HG02981 (cell line): ENCODE measurements at regions not wholly inside any gene's neighbourhood (a gene's known extent, or its start where the extent isn't known, plus 50 kb on each side); places are given as distances from the start of the nearest gene placed in this dataset.

Source experiments
- ATAC-seq: cut with Tn5 transposase; IDR thresholded peaks from one replicate; pipeline ENCODE4 v1.9.1; 2021; ENCODE audit warnings: mild to moderate bottlenecking, moderate library complexity; ENCODE audit not compliant: unreplicated experiment

GRCh38 chr20:60718743-60719480 is 533.1 kb upstream of the CDH4 start:
- ATAC-seq = no peak

DNA sequence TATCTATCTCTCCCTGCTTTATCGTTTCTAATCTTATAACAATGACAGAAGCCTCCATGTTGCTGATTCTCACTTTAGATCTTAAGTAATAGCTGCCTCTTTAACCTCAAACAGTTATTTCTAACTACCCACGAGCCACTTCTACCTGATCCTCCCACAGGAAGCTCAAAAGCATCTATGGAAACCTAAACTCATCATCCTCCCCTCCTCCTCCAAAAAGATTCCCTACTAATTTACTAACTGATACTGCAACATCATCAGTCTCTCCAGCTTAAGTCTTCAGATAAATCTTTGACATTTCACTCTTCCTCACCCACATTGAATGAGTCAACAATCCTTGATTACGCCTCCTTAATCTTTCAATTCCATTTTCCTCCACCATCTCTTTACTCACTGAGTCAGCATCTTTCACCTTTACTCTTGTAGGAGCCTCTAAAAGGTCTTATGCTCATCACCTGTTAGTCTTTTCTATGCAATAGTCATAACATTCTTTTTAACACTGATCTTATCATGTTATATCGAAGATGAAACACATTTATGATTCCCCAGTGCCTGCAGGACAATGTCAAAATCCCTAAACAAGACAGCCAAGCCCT is 526.7 kb upstream of the CDH4 start:
- no peak for ATAC-seq

- ATAC-seq = no peak
These were observed 524.6 kb upstream of the CDH4 start for GRCh38 chr20:60727425-60727824.

- ATAC-seq = no peak
These were observed 523.4 kb upstream of the CDH4 start for GRCh38 chr20:60728705-60729104.

- ATAC-seq = no peak
These were observed 522.7 kb upstream of the CDH4 start for GRCh38 chr20:60729135-60729900.

DNA sequence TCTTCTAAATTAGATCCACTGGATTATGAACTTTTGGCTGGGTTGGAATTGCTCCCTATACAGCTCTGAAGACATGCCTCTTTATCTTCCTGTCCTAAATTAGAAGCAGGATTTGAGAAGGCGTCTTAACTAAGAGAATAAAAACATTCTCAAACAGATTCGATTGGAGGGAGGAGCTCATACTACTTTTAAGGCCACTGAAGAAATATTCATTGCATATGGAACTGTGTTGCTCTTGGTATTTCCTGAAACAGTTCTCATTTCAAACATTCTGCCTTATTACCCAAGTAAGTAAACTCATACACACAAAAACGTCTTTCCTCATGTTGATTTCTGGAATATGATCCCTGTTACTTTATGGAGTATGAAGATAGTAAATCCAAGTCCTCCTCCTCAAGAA is 519.7 kb upstream of the CDH4 start:
- no peak for ATAC-seq

DNA sequence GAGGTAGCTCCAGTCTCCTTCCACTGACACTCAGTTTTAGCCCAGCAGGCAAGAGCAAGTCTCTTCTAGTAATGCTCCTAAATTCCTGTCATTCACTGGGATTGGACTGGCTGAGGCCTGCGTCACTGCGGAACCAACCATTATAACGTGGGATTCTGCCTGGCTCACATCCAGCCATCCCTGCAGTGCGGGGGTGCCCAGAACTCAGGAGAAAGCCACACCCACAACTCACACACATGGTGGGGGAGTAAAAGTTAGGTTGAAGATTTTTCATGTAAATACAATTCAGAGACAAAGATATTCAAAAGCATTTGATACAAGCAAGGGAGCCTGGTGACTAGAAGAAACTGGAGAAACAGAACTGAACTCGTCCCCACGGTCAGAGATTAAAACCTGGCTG is 504.0 kb upstream of the CDH4 start:
- ATAC-seq = no peak

DNA sequence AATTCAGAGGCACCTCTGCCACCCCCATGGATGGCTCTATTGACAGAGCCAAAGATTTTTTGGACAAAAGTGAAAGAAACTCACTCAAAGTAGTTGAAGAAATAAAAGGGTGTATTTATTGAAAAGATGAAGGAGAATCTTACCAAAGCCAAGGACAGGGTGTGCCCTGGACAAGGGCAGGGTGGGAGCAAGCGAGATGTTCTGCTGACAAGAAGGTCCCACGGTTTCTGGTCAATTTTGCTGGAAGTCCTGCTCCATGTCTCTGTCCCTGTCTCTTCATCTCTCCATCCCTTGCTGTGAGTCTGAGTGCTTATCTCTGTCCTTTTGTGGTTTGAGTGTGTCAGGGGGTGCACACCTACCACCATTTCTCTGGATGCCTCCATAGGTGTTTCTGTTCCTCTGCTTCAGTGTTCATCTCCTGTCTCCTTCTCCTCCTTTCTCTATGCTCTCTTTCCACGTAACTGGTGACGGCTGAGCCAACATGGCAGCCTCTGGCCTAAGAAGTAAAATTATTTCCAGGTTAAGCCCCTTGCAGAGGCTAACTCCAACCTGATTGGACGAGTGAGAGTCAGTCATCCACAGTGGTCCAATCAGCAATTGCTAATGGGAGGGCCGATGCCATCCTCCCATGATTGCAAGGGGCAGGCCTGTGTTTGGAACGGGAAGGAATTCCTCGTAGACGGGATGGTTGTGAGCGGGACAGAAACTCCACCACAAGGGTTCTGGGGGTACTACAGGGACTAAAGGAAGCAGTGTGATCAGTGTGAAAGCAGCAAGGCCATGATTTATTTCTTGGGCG is 502.1 kb upstream of the CDH4 start:
- no peak for ATAC-seq

DNA sequence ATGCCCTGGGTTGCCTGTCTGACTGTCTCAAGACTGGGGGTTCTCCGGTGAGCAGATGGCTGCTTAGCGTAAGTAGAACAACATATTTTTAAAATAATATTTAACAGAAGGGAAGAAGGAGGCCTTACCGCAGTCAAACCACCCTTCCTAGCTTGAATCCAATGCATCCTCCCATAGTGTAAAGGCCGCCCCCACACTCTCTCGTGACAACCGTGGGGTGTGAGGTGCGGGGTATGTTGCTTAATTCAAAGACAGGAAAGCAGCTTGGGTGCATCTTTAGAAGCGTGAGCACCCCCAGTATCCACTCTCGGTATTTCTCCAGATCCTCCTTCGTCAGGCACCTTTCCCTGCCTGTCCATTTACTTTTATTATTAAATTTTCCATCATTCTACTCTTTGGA is 501.2 kb upstream of the CDH4 start:
- no peak for ATAC-seq

- ATAC-seq = no peak
These were observed 500.2 kb upstream of the CDH4 start for GRCh38 chr20:60751826-60752225.

- ATAC-seq = no peak
These were observed 499.2 kb upstream of the CDH4 start for GRCh38 chr20:60752741-60753420.

- ATAC-seq = no peak
These were observed 497.2 kb upstream of the CDH4 start for GRCh38 chr20:60754856-60755255.

DNA sequence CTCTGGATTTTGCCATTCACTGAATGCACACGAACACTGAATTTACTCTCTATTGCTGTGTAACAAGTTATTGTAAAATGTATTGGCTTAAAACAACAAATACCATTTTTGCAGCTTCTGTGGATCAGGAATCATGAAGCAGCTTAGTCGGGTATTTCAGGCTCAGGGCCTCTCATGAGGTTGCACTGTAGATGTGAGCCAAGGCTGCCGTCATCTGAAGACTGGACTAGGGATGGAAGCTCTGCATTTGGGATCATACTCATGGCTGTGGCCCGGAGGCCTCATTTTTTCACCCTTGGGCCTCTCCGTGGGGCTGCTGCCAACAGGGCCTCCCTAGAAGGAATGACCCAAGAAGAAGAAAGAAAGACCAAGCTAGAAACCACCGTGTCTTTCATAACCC is 492.4 kb upstream of the CDH4 start:
- ATAC-seq = no peak

DNA sequence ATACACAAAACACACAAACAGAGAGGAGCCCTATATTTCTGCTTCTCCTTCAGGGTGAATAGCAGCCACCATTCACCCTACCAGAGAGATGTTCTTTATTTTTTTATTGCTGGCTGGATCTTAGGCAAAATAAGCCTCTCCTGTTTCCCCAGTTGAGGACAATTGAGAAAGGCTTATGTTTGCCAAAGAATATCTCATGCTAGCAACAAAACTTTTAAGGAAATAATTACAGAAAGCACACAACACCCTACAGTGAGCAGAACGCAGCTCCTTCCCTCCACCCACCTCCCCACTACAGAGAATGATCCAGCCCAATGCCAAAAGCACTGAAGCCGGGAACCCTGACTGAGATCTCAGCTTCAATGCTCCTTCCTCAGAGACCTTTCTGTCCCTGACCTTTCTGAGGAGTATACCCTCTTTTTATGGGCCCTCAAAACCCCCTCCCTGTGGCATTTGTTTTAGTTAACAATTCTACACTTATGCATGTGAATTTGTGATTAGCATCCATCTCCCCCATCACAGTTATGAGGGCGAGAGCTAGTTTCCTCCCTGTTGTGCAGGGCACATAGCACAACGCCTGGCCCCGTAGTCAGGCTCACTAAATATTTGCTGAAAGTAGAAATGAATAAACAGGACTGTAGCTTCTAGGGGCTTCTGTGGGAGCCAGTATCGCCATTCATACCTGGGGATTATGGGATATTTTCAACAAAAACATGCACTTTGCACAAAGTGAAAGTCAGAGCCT is 491.6 kb upstream of the CDH4 start:
- ATAC-seq = no peak

DNA sequence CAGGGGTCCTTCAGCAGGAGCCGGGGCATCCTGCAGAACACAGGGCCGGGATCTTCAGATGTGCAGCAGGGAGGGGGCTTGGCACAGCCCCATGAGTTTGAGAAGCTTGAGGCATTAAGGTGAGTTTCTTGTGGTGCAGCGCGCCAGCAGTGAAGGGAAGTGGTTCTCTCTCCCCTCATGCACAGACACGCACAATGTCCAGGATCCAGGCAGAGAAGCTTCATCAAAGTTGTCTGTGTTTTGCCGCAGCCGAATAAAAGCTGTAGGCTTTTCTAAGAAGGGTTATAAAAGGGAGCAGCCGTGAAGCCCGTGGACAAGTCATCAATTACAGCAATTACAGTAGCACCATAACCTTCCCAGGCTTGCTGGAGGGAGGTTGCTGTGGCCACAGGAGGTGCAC is 491.0 kb upstream of the CDH4 start:
- no peak for ATAC-seq

- no peak for ATAC-seq
These were observed 489.7 kb upstream of the CDH4 start for GRCh38 chr20:60762386-60762785.

GRCh38 chr20:60764328-60764727 is 487.7 kb upstream of the CDH4 start:
- no peak for ATAC-seq

GRCh38 chr20:60764771-60765170 is 487.3 kb upstream of the CDH4 start:
- no peak for ATAC-seq

GRCh38 chr20:60765821-60766403 is 486.1 kb upstream of the CDH4 start:
- ATAC-seq = no peak

GRCh38 chr20:60768216-60768615 is 483.8 kb upstream of the CDH4 start:
- no peak for ATAC-seq
